C4-2B (cell line): ENCODE measurements at regions not wholly inside any gene's neighbourhood (a gene's known extent, or its start where the extent isn't known, plus 50 kb on each side); places are given as distances from the start of the nearest gene placed in this dataset.

Experiments
- CTCF ChIP-seq: fragments of 450-650 bp; conservative IDR thresholded peaks from 2 replicates; pipeline ENCODE4 v1.5.1; 2017; ENCODE audit warnings: mild to moderate bottlenecking
- ZFX ChIP-seq: fragments of 450-650 bp; IDR thresholded peaks from 2 replicates; pipeline ENCODE4 v1.6.1; 2017

GRCh38 chr4:108466936-108467902 is 153.2 kb upstream of the RPL34 start:
- TF ChIP-seq CTCF (no peak), ZFX (no peak)
